ENCODE measurements at regions not wholly inside any gene's neighbourhood (a gene's known extent, or its start where the extent isn't known, plus 50 kb on each side); places are given as distances from the start of the nearest gene placed in this dataset.

- Histone ChIP-seq H3K4me3 (ENCODE audit: low read depth in 1 of 3, low read length in 3 of 3) (no peak overlapping the region), H3K36me3 (ENCODE audit: control insufficient read depth in 4 of 4, insufficient read depth in 3 of 4, low read depth in 1 of 4, low read length in 3 of 4) (no peaks in the 10 kb centered on the region), H3K9me3 (ENCODE audit: control insufficient read depth in 4 of 4, low read length in 3 of 4) (peaks cover 0 to 2% (median 0%) of the 10 kb centered on the region in 4 donors), H3K27ac (ENCODE audit: low read depth in 1 of 2, low read length in 2 of 2) (no peak overlapping the region), H3K4me1 (ENCODE audit: control insufficient read depth in 4 of 4, insufficient read depth in 4 of 4, low read length in 3 of 4) (no peaks in the 10 kb centered on the region), H3K9ac (ENCODE audit: low read depth in 1 of 2, low read length in 2 of 2) (no peak overlapping the region), H3K27me3 (ENCODE audit: control insufficient read depth in 4 of 4, insufficient read depth in 4 of 4, low read length in 3 of 4) (no peaks in the 10 kb centered on the region)
- WGBS: 52% methylated on average over 2 of the region's 2 CpGs
- TF ChIP-seq SP1 (IDR thresholded peaks at IDR 0.05): no peak
- no peak for TF ChIP-seq ATF3 (IDR thresholded peaks at IDR 0.05)
- TF ChIP-seq JUND (IDR thresholded peaks at IDR 0.05): no peak
- TF ChIP-seq HNF4A (conservative IDR thresholded peaks at IDR 0.05): no peak
- TF ChIP-seq CTCF (IDR thresholded peaks at IDR 0.05; ENCODE audit: low read depth, low read length, missing input control): no peak
- TF ChIP-seq FOXA2 (IDR thresholded peaks at IDR 0.05): no peak
- no peak for TF ChIP-seq EGR1 (IDR thresholded peaks at IDR 0.05; ENCODE audit: low read depth in 2 of 2)
- TF ChIP-seq GABPA (IDR thresholded peaks at IDR 0.05 in 1 of 2, conservative IDR thresholded peaks at IDR 0.05 in 1 of 2): no peak
- TF ChIP-seq YY1 (IDR thresholded peaks at IDR 0.05): no peak
- no peak for TF ChIP-seq FOXA1 (IDR thresholded peaks at IDR 0.05)
- no peak for DNase-seq (ENCODE audit: low spot score)
These were observed 601.9 kb downstream of the SNAPC1 start for GRCh38 chr14:62364161-62364560.

GRCh38 chr14:62364800-62365280 lies 602.6 kb downstream of the SNAPC1 start:
- Histone ChIP-seq H3K4me3 (ENCODE audit: low read depth in 1 of 3, low read length in 3 of 3) (no peak overlapping the region), H3K9me3 (ENCODE audit: control insufficient read depth in 4 of 4, low read length in 3 of 4) (peaks cover 0 to 2% (median 0%) of the 10 kb centered on the region in 4 donors), H3K36me3 (ENCODE audit: control insufficient read depth in 4 of 4, insufficient read depth in 3 of 4, low read depth in 1 of 4, low read length in 3 of 4) (no peaks in the 10 kb centered on the region), H3K27ac (ENCODE audit: low read depth in 1 of 2, low read length in 2 of 2) (no peak overlapping the region), H3K9ac (ENCODE audit: low read depth in 1 of 2, low read length in 2 of 2) (no peak overlapping the region), H3K27me3 (ENCODE audit: control insufficient read depth in 4 of 4, insufficient read depth in 4 of 4, low read length in 3 of 4) (no peaks in the 10 kb centered on the region), H3K4me1 (ENCODE audit: control insufficient read depth in 4 of 4, insufficient read depth in 4 of 4, low read length in 3 of 4) (no peaks in the 10 kb centered on the region)
- no peak for DNase-seq (ENCODE audit: low spot score)
- TF ChIP-seq RXRA (IDR thresholded peaks at IDR 0.05) (no peak), NR2F2 (IDR thresholded peaks at IDR 0.05) (no peak), RAD21 (IDR thresholded peaks at IDR 0.05) (no peak), HNF4G (IDR thresholded peaks at IDR 0.05) (no peak), ATF3 (IDR thresholded peaks at IDR 0.05) (no peak), GABPA (IDR thresholded peaks at IDR 0.05 in 1 of 2, conservative IDR thresholded peaks at IDR 0.05 in 1 of 2) (no peak), FOXA2 (IDR thresholded peaks at IDR 0.05) (no peak), CTCF (IDR thresholded peaks at IDR 0.05; ENCODE audit: low read depth, low read length, missing input control) (no peak), FOXA1 (IDR thresholded peaks at IDR 0.05) (no peak), YY1 (IDR thresholded peaks at IDR 0.05) (no peak), EGR1 (IDR thresholded peaks at IDR 0.05; ENCODE audit: low read depth in 2 of 2) (no peak), HNF4A (conservative IDR thresholded peaks at IDR 0.05) (no peak)
- TF ChIP-seq, protein P1, sequence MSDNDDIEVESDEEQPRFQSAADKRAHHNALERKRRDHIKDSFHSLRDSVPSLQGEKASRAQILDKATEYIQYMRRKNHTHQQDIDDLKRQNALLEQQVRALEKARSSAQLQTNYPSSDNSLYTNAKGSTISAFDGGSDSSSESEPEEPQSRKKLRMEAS (IDR thresholded peaks at IDR 0.05): no peak
- TF ChIP-seq, protein P2, sequence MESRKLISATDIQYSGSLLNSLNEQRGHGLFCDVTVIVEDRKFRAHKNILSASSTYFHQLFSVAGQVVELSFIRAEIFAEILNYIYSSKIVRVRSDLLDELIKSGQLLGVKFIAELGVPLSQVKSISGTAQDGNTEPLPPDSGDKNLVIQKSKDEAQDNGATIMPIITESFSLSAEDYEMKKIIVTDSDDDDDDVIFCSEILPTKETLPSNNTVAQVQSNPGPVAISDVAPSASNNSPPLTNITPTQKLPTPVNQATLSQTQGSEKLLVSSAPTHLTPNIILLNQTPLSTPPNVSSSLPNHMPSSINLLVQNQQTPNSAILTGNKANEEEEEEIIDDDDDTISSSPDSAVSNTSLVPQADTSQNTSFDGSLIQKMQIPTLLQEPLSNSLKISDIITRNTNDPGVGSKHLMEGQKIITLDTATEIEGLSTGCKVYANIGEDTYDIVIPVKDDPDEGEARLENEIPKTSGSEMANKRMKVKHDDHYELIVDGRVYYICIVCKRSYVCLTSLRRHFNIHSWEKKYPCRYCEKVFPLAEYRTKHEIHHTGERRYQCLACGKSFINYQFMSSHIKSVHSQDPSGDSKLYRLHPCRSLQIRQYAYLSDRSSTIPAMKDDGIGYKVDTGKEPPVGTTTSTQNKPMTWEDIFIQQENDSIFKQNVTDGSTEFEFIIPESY (IDR thresholded peaks at IDR 0.05): no peak
- 51% methylated on average over 4 of the region's 4 CpGs for WGBS
